D721Med (cell line): ENCODE measurements at regions not wholly inside any gene's neighbourhood (a gene's known extent, or its start where the extent isn't known, plus 50 kb on each side); places are given as distances from the start of the nearest gene placed in this dataset.

Experiments
- DNase-seq: peaks from one replicate; pipeline ENCODE4 v3.0.0; 2011; ENCODE audit warnings: low spot score; ENCODE audit not compliant: insufficient read length
- FAIRE-seq: peaks from 2 replicates; lab custom pipeline; 2011; peaks lifted over from hg19 to GRCh38; lab: Jason Lieb, UNC
- TF ChIP-seq, protein P1 (sequence below): IDR thresholded peaks from 2 replicates; pipeline ENCODE4 v1.5.1; 2012; ENCODE audit warnings: mild to moderate bottlenecking, control low read depth; ENCODE audit not compliant: insufficient read depth; ENCODE audit errors: missing control alignments

DNA sequence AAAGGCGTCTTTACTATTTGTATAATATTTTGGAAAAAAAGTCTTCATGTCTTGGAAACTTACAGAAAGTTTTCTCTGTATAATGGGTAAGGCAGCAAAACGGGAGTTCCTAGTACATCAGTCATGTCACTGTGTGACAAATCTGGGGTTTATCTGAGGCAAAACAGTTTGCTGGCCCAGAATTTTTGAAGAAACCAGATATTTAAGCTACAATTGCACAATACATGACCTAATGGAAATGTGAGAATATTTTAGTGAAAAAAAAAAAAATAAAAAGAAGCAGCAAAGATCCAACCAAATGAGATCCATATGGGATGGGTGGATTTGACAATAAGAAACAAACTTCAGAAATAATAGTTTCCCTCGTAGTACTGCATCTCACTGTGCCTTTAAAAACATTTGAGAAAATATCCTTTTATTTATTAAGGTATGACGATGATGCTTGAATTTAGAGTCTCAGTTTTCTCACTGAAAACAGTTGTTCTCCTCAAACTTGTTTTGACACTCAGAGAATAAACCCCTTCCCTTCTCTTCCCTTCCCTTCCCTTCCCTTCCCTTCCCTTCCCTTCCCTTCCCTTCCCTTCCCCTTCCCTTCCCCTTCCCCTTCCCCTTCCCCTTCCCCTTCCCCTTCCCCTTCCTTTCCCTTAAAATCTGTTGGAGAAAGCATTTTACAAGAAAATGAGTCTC is 180.5 kb upstream of the TUT7 start:
- no peak for DNase-seq
- TF ChIP-seq, protein P1, sequence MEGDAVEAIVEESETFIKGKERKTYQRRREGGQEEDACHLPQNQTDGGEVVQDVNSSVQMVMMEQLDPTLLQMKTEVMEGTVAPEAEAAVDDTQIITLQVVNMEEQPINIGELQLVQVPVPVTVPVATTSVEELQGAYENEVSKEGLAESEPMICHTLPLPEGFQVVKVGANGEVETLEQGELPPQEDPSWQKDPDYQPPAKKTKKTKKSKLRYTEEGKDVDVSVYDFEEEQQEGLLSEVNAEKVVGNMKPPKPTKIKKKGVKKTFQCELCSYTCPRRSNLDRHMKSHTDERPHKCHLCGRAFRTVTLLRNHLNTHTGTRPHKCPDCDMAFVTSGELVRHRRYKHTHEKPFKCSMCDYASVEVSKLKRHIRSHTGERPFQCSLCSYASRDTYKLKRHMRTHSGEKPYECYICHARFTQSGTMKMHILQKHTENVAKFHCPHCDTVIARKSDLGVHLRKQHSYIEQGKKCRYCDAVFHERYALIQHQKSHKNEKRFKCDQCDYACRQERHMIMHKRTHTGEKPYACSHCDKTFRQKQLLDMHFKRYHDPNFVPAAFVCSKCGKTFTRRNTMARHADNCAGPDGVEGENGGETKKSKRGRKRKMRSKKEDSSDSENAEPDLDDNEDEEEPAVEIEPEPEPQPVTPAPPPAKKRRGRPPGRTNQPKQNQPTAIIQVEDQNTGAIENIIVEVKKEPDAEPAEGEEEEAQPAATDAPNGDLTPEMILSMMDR, result no peak
- FAIRE-seq, result no peak

DNA sequence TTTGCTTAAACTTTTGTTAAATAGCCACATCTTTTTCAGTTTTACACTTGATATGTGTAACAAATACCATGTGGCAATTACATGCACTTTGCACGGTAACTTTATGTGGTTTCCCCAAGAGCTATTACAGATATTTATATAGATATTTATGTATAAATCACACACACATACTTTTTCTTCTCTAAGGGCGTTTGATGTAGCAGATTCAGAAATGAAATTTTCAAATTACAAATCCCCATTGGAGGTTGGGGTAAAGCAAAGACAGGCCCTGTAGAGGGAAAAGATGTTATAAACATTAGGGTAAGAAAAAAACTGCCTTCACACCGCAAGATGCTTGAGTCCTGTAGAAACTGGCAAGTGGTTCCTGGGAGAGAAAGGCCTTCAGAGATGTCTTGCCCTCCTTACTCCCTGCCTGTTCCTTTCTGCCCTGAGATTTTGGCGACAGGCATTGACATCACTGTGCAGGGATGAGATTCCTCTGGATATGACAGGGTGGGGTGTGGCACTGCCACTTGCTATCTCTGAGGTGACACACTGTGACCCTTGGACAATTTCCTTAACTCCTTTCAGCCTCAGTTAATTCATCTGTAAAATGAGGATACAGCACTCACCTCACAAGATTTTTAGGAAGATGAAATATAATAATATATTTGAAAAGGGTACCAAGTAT is 177.9 kb upstream of the TUT7 start:
- TF ChIP-seq, protein P1, result no peak
- no peak for DNase-seq
- FAIRE-seq, result no peak

DNA sequence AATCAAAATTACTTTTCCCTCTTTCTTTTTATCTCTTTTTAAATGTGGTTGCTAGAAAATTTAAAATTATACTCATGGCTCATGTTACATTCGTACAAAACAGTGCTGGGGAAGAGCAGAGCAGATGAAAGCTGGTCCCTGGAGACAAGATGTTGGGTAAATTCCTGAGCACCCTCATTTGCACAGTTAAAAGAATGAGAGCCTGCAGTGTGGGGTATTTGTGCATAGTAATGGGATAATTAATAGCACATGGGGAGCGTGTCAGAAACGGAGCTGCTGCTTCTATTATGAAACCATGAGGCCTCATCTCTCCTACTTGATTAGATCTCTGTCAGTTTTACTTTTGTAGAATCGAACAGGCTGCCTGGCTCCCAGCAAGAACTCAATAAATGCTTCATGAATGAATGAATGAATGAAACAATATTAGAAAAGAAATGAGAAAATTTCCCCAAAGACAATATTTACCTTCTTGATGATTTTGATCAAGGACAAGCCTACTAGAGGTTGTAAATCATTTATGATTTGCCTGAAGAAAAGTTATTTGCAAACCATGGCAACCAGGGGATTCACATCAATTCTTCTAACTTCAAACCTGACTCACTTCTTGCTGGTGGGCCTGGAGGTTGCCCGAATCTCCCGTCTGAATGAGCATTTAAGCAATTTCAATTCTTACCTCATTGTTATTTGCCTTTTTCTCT is 177.2 kb upstream of the TUT7 start:
- FAIRE-seq, result no peak
- TF ChIP-seq, protein P1, result no peak
- no peak for DNase-seq

DNA sequence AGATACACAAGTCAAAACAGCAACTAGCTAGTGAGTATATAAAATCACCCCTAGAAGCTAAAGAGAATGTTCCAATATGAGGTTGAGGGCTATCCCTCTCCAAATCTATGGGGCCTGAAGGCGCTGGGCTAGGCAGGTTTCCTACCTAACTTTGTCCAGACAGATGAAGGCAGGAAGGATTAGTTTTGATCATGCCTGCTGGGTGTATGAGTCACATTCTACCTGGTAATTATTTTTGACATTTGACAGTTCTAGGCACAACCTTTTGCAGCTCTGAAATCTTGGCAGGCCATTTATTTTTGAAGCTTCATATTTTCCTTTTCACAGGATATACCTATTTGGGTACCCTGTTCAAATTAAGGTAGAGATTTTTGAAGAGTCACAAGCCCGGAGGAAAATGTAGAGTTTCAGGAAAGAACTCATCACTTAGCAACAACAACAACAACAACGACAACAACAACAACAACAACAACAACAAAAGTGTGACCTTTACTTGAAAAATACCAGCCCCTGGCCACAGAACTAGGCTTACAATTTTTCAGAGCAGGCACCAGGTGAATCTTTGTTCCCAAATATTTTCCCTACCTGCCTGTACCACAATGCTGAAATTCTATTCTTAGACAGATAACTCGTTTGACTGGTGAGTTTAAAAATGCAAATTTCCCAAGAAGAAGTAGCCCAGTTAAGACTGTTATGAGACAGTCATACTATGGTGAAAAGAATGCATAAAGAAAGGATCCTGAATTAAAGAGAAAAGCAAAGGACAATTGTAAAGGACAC is 175.5 kb upstream of the TUT7 start:
- DNase-seq (no peak), FAIRE-seq (no peak)
- TF ChIP-seq, protein P1, result no peak

DNA sequence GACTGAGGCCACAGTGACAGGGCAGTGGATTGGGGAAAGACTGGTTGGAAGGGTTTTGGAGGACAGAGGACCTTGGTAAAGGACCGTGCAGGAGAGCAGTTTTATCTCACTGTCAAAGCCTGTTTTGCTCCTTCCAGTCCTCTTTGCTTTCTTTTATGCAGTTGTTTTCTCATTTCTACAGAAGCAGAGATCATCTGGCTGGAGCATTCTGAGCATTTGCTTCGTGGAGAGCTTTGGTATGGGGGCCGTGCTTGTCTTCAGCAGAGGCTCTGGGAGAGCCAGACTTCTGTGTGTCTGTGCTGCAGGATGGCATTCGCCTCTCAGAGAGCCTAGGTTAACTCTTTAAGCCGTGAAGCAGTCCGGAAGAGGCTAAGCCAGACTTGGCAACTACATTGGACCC is 171.8 kb upstream of the TUT7 start:
- FAIRE-seq (no peak), DNase-seq (no peak)
- TF ChIP-seq, protein P1, result no peak

DNA sequence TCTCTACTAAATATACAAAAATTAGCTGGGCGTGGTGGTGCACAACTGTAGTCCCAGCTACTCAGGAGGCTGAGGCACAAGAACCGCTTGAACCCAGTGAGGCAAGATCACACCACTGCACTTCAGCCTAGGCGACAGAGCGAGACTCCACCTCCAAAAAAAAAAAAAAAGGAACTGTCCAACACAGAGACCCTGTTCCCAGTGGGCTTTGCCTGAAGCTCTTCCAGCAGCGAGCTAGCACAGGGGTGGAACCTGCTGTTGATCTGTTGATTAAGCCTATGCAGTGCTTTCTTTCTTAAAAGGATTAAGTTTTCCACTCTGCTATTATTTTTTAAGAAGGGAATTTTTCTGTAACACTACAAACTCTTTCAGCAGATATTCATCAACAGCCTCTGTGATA is 171.0 kb upstream of the TUT7 start:
- TF ChIP-seq, protein P1, result no peak
- FAIRE-seq (no peak), DNase-seq (no peak)
